ENCODE measurements at regions not wholly inside any gene's neighbourhood (a gene's known extent, or its start where the extent isn't known, plus 50 kb on each side); places are given as distances from the start of the nearest gene placed in this dataset.

DNA sequence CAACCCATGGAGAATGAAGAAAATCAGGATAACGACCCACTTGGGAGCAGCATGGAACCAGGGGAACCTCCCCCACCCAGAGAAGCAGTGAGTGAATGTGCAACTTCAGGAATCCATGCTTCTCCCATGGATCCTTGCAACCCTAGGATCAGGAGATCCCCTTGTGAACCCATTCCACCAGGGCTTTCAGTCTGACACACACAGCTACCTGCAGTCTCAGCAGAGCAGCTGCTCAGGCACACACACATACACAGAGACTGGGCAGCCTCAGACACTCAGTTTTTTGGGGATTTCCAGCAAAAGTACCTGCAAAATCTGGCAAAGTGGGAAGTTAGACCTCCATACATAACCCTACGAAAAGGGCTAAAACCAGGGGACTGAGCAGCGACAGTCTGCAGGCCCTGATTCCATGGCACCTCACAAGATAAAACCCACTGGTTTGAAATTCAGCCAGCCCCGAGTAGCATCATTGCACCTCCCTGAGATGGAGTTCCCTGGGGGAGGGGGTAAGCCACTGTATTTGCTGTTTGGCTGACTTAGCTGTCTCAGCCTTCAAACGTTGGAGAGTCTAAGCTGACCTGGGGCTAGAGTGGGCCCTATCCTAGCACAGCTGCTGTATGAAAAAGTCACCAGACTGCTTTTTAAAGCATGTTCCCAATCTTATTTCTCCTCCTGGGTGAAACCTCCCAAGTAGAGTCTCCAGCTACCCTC is 737.5 kb upstream of the NDST4 start:
- H3K36me3 Mint-ChIP-seq: no peaks in the 10 kb centered on the region
- TF ChIP-seq, protein P1, sequence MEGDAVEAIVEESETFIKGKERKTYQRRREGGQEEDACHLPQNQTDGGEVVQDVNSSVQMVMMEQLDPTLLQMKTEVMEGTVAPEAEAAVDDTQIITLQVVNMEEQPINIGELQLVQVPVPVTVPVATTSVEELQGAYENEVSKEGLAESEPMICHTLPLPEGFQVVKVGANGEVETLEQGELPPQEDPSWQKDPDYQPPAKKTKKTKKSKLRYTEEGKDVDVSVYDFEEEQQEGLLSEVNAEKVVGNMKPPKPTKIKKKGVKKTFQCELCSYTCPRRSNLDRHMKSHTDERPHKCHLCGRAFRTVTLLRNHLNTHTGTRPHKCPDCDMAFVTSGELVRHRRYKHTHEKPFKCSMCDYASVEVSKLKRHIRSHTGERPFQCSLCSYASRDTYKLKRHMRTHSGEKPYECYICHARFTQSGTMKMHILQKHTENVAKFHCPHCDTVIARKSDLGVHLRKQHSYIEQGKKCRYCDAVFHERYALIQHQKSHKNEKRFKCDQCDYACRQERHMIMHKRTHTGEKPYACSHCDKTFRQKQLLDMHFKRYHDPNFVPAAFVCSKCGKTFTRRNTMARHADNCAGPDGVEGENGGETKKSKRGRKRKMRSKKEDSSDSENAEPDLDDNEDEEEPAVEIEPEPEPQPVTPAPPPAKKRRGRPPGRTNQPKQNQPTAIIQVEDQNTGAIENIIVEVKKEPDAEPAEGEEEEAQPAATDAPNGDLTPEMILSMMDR (IDR thresholded peaks at IDR 0.05): no peak
- Histone ChIP-seq H3K36me3 (replicated peaks in 1 of 2; ENCODE audit: control insufficient read depth in 1 of 2, insufficient read depth in 2 of 2, low read length in 2 of 2) (no peaks in the 10 kb centered on the region), H3K9ac (ENCODE audit: insufficient read depth, low read length, poor library complexity, severe bottlenecking) (no peak overlapping the region), H3K79me2 (ENCODE audit: insufficient read depth, low read length) (no peaks in the 10 kb centered on the region), H3K9me3 (replicated peaks in 1 of 2; ENCODE audit: control insufficient read depth in 1 of 2, insufficient read depth in 1 of 2, low read length in 2 of 2) (no peaks in the 10 kb centered on the region), H3K4me2 (replicated peaks; ENCODE audit: extremely low read depth, low read length, poor library complexity, severe bottlenecking) (no peak overlapping the region), H2AFZ (ENCODE audit: insufficient read depth, low read depth, low read length, poor library complexity, severe bottlenecking) (no peak overlapping the region), H3K4me1 (ENCODE audit: control insufficient read depth in 1 of 2, insufficient read depth in 2 of 2, low read length in 2 of 2) (no peaks in the 10 kb centered on the region), H3K4me3 (replicated peaks in 1 of 3; ENCODE audit: low read depth in 2 of 3, low read length in 3 of 3) (no peak overlapping the region), H4K20me1 (ENCODE audit: insufficient read depth, low read length) (no peaks in the 10 kb centered on the region), H3K27me3 (ENCODE audit: control insufficient read depth in 2 of 2, insufficient read depth in 2 of 2, low read length in 2 of 2) (no peaks in the 10 kb centered on the region), H3K27ac (ENCODE audit: low read depth in 1 of 2, low read length in 2 of 2) (no peak overlapping the region)
- intact Hi-C loops (cut with micrococcal nuclease): no loop called here
- no peak for DNase-seq
- no peak overlapping the region for H3K27ac Mint-ChIP-seq
- no peaks in the 10 kb centered on the region for H3K4me1 Mint-ChIP-seq
- WGBS (ENCODE audit: insufficient coverage): 71% methylated on average over 2 of the region's 5 CpGs
- H3K27me3 Mint-ChIP-seq (ENCODE audit: low read depth in 3 of 3): peaks cover 0 to 2% (median 2%) of the 10 kb centered on the region in 3 donors
- no peaks in the 10 kb centered on the region for H3K9me3 Mint-ChIP-seq
- no peak overlapping the region for H3K4me3 Mint-ChIP-seq

DNA sequence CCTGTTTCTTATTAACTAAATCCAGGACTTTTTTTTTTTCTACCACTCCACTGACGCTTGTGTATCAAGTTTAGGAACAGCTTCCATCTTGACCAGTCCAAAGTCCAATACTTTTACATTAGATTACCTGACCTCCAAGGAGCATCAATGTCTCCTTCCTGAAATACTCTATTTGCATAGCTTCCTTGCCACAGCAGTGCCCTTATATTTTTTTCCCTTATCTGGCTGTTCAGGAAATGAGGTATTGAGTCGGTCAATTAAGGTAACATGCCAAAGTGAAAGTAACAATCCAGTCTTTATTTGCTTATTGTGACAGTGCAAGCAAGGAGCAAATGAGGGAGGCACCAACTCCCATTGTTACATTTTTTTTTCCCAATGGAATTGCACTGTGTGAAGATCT is 730.8 kb upstream of the NDST4 start:
- Histone ChIP-seq H3K27ac (ENCODE audit: low read depth in 1 of 2, low read length in 2 of 2) (no peak overlapping the region), H3K79me2 (ENCODE audit: insufficient read depth, low read length) (no peaks in the 10 kb centered on the region), H3K9me3 (replicated peaks in 1 of 2; ENCODE audit: control insufficient read depth in 1 of 2, insufficient read depth in 1 of 2, low read length in 2 of 2) (no peaks in the 10 kb centered on the region), H3K27me3 (ENCODE audit: control insufficient read depth in 2 of 2, insufficient read depth in 2 of 2, low read length in 2 of 2) (no peaks in the 10 kb centered on the region), H3K4me3 (replicated peaks in 1 of 3; ENCODE audit: low read depth in 2 of 3, low read length in 3 of 3) (no peak overlapping the region), H3K9ac (ENCODE audit: insufficient read depth, low read length, poor library complexity, severe bottlenecking) (no peak overlapping the region), H3K36me3 (replicated peaks in 1 of 2; ENCODE audit: control insufficient read depth in 1 of 2, insufficient read depth in 2 of 2, low read length in 2 of 2) (no peaks in the 10 kb centered on the region), H3K4me1 (ENCODE audit: control insufficient read depth in 1 of 2, insufficient read depth in 2 of 2, low read length in 2 of 2) (no peaks in the 10 kb centered on the region), H2AFZ (ENCODE audit: insufficient read depth, low read depth, low read length, poor library complexity, severe bottlenecking) (no peak overlapping the region), H3K4me2 (replicated peaks; ENCODE audit: extremely low read depth, low read length, poor library complexity, severe bottlenecking) (no peak overlapping the region), H4K20me1 (ENCODE audit: insufficient read depth, low read length) (no peaks in the 10 kb centered on the region)
- no peak overlapping the region for H3K4me3 Mint-ChIP-seq
- intact Hi-C loops (cut with micrococcal nuclease): no loop called here
- no peaks in the 10 kb centered on the region for H3K36me3 Mint-ChIP-seq
- H3K4me1 Mint-ChIP-seq: no peaks in the 10 kb centered on the region
- no peak for DNase-seq
- H3K27me3 Mint-ChIP-seq (ENCODE audit: low read depth in 3 of 3): peaks cover 0 to under 1% (median 0%) of the 10 kb centered on the region in 3 donors
- TF ChIP-seq, protein P1 (IDR thresholded peaks at IDR 0.05): no peak
- peaks cover 0 to 2% (median 0%) of the 10 kb centered on the region in 7 donors for H3K9me3 Mint-ChIP-seq
- no CpG with 5 or more reads among the region's 2 CpGs for WGBS (ENCODE audit: insufficient coverage)
- H3K27ac Mint-ChIP-seq: no peak overlapping the region

Measured in CD14-positive monocyte (primary cell).